Gastroesophageal sphincter (tissue), 4 donors: ENCODE measurements at regions not wholly inside any gene's neighbourhood (a gene's known extent, or its start where the extent isn't known, plus 50 kb on each side); places are given as distances from the start of the nearest gene placed in this dataset.
"Not testable (repeated sequence)": the region's sequence is repeated elsewhere in the genome, so short reads cannot be mapped to it uniquely, and the experiment has no call there.

Source experiments
- ATAC-seq: fragments of 150-250 bp; one replicate; pipeline ENCODE4 v1.9.1; 2016; ENCODE audit warnings: mild to moderate bottlenecking, moderate library complexity
- H3K27ac ChIP-seq, 4 donors: fragments of 200-600 bp; sonication (generic) in 3 of 4; 1 replicate in 3 of 4; 2 replicates in 1 of 4; pipeline ENCODE4 v1.5.1; 2016 to 2019
- H3K27me3 ChIP-seq: fragments of 200-600 bp; sonication (generic); one replicate; pipeline ENCODE4 v1.5.1; 2019
- H3K36me3 ChIP-seq, 2 donors: fragments of 200-600 bp; sonication (generic); one replicate each; pipeline ENCODE4 v1.5.1; 2019; ENCODE audit warnings: control low read depth in 1 of 2
- H3K4me1 ChIP-seq, 3 donors: fragments of 200-600 bp; sonication (generic); 1 replicate in 2 of 3; 2 replicates in 1 of 3; pipeline ENCODE4 v1.5.1; 2016 to 2019; ENCODE audit warnings: control low read depth in 2 of 3
- H3K4me3 ChIP-seq, 2 donors: fragments of 200-600 bp; sonication (generic); one replicate each; pipeline ENCODE4 v1.5.1; 2019; ENCODE audit warnings: mild to moderate bottlenecking in 1 of 2, moderate library complexity in 1 of 2
- H3K9me3 ChIP-seq, 3 donors: fragments of 200-600 bp; sonication (generic); one replicate each; pipeline ENCODE4 v1.5.1; 2017 to 2019; ENCODE audit warnings: control low read depth in 2 of 3
- EP300 ChIP-seq: sonication (generic); formaldehyde crosslinking; IDR thresholded peaks from one replicate; pipeline ENCODE4 v1.6.1; 2017; ENCODE audit warnings: antibody characterized with exemption, mild to moderate bottlenecking
- POLR2A ChIP-seq, 2 donors: fragments of 450-650 bp; IDR thresholded peaks; one replicate each; pipeline ENCODE4 v1.6.1; 2017; ENCODE audit warnings: antibody characterized with exemption in 2 of 2, mild to moderate bottlenecking in 2 of 2, moderate library complexity in 1 of 2
- POLR2AphosphoS5 ChIP-seq: sonication (generic); formaldehyde crosslinking; IDR thresholded peaks from one replicate; pipeline ENCODE4 v1.6.1; 2017; ENCODE audit warnings: antibody characterized with exemption
- WGBS, 2 donors: methylation state at CpG; one replicate each; pipeline ENCODE4 v1.1.5; 2018; ENCODE audit warnings: low coverage in 1 of 2; 5-methylcytosine and 5-hydroxymethylcytosine counted together
- TF ChIP-seq, protein P1 (sequence below), 4 experiments: fragments of 200-600 bp in 2 of 4; fragments of 450-650 bp in 2 of 4; sonication (generic) in 1 of 4; IDR thresholded peaks; one replicate each; pipeline ENCODE4 v1.5.1; 2017 to 2019; ENCODE audit warnings: antibody characterized with exemption in 4 of 4, mild to moderate bottlenecking in 2 of 4, moderate library complexity in 2 of 4

DNA sequence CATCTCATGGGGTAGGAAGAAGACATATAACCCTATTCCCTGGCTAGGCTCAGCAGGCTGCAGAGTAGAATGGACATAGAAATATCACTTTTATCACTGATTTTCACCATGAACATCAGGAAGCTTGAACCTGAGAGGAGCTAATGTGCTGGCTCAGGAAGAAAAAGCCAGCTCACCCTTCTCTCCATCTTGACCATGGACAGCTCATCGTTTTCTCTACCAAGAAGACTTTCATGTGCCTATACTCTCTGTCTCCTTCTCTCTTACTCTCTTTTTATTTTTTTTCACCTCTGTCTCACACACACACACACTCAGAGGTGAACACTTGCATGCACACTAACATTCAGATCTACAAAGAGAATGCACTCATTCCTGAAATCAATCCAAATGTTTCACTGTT lies 372.8 kb upstream of the CNTNAP5 start:
- TF ChIP-seq, protein P1, sequence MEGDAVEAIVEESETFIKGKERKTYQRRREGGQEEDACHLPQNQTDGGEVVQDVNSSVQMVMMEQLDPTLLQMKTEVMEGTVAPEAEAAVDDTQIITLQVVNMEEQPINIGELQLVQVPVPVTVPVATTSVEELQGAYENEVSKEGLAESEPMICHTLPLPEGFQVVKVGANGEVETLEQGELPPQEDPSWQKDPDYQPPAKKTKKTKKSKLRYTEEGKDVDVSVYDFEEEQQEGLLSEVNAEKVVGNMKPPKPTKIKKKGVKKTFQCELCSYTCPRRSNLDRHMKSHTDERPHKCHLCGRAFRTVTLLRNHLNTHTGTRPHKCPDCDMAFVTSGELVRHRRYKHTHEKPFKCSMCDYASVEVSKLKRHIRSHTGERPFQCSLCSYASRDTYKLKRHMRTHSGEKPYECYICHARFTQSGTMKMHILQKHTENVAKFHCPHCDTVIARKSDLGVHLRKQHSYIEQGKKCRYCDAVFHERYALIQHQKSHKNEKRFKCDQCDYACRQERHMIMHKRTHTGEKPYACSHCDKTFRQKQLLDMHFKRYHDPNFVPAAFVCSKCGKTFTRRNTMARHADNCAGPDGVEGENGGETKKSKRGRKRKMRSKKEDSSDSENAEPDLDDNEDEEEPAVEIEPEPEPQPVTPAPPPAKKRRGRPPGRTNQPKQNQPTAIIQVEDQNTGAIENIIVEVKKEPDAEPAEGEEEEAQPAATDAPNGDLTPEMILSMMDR (IDR thresholded peaks at IDR 0.05) = no peak
- TF ChIP-seq POLR2AphosphoS5 (no peak), EP300 (no peak), POLR2A (IDR thresholded peaks at IDR 0.05) (no peak)
- no peaks in the 10 kb centered on the region for H3K27me3 ChIP-seq
- no peak for ATAC-seq
- peaks cover 0 to under 1% (median 0%) of the 10 kb centered on the region in 3 donors for H3K9me3 ChIP-seq
- H3K4me1 ChIP-seq = no peaks in the 10 kb centered on the region
- WGBS, 2 donors = 80% methylated on average over 1 of the region's 1 CpG; no CpG with 5 or more reads in 1 of the 2 donors
- H3K36me3 ChIP-seq = no peaks in the 10 kb centered on the region
- H3K27ac ChIP-seq = no peak overlapping the region
- no peak overlapping the region for H3K4me3 ChIP-seq

DNA sequence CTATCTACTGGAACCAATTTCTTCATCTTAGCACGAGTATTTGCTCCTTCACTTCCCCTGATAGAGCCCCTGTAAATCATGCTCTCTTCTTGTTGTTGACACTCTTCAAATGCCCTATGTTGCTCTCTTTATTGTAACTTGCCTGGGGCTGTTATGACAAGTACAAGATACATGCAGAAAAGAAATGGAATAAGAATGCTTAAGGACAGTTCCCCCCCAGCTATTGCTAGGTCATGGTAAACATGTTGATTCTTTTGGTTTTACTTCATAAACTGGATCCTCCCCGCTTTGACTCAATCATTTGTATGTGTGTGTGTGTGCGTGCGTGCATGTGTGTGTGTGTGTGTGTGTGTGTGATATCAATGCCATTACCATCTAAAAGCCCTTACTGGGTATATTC lies 368.5 kb upstream of the CNTNAP5 start:
- H3K4me1 ChIP-seq = no peaks in the 10 kb centered on the region
- no peak overlapping the region for H3K4me3 ChIP-seq
- no peak overlapping the region for H3K27ac ChIP-seq
- H3K9me3 ChIP-seq = peaks cover 0 to 19% (median 0%) of the 10 kb centered on the region in 3 donors
- 61 to 85% methylated on average over 3 to 4 of the region's 4 CpGs for WGBS, 2 donors
- no peak for ATAC-seq
- TF ChIP-seq POLR2AphosphoS5 (no peak), EP300 (no peak), POLR2A (IDR thresholded peaks at IDR 0.05) (no peak)
- TF ChIP-seq, protein P1 (IDR thresholded peaks at IDR 0.05) = no peak
- H3K36me3 ChIP-seq = no peaks in the 10 kb centered on the region
- no peaks in the 10 kb centered on the region for H3K27me3 ChIP-seq

DNA sequence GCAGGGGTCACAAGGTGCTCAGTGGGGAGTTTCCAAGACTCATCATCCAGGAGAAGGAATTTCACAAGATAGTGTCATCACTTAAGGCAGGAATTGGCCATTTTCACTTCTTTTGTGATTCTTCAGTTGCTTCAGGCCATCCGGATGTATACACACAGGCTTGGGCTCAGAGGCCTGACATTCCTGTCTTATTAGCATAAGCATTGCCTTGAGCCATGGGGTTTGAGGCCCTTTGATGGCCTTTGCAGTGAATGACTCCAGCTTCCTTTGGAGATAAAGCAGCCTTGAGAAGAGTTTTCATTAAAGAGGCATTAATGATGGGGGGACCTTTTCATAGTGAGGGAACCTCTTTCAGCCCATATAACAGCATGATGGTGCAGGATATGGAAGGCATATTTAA lies 366.0 kb upstream of the CNTNAP5 start:
- no peak overlapping the region for H3K4me3 ChIP-seq
- no peaks in the 10 kb centered on the region for H3K27me3 ChIP-seq
- ATAC-seq = no peak
- H3K36me3 ChIP-seq = no peaks in the 10 kb centered on the region
- no CpG with 5 or more reads among the region's 1 CpG for WGBS, 2 donors
- H3K4me1 ChIP-seq = no peaks in the 10 kb centered on the region
- peaks cover 0 to 19% (median 0%) of the 10 kb centered on the region in 3 donors for H3K9me3 ChIP-seq
- no peak overlapping the region for H3K27ac ChIP-seq
- TF ChIP-seq EP300 (no peak), POLR2A (IDR thresholded peaks at IDR 0.05) (no peak), POLR2AphosphoS5 (no peak)
- TF ChIP-seq, protein P1 (IDR thresholded peaks at IDR 0.05) = no peak

DNA sequence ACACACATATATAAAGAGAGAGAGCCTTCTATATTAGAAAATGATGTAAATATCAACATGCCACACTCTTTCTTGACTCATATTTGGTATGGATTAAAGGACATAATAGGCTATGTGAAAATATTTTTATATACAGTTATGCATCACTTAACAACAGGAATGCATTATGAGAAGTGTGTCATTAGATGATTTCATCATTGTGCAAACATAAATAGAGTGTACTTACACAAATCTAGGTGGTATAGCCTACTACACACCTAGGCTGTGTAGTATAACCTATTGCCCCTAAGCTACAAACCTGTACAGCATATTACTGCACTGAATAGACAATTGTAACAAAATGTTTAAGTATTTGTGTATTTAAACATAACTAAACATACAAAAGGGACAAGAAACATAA lies 354.8 kb upstream of the CNTNAP5 start:
- no peaks in the 10 kb centered on the region for H3K36me3 ChIP-seq
- H3K4me3 ChIP-seq = no peak overlapping the region
- H3K4me1 ChIP-seq = no peaks in the 10 kb centered on the region
- TF ChIP-seq EP300 = no peak
- TF ChIP-seq POLR2AphosphoS5 = no peak
- TF ChIP-seq POLR2A (IDR thresholded peaks at IDR 0.05) = no peak
- TF ChIP-seq, protein P1 (IDR thresholded peaks at IDR 0.05) = no peak
- H3K9me3 ChIP-seq = no peaks in the 10 kb centered on the region
- ATAC-seq = no peak
- H3K27ac ChIP-seq = no peak overlapping the region
- H3K27me3 ChIP-seq = no peaks in the 10 kb centered on the region

DNA sequence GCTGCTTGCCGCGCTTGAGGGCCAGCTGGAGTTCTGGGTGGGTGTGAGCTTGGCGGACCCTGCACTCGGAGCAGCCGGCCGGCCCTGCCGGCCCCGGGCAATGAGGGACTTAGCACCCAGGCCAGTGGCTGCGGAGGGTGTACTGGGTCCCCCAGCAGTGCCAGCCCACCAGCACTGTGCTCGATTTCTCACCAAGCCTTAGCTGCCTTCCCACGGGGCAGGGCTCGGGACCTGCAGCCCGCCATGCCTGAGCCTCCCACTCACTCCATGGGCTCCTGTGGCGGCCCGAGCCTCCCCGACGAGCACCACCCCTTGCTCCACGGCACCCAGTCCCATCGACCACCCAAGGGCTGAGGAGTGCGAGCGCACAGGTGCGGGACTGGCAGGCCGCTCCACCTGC lies 341.3 kb upstream of the CNTNAP5 start:
- WGBS, 2 donors = no CpG with 5 or more reads among the region's 23 CpGs
- not testable (repeated sequence) for H3K36me3 ChIP-seq, H3K27me3 ChIP-seq, H3K27ac ChIP-seq, H3K4me3 ChIP-seq, H3K4me1 ChIP-seq, ATAC-seq, H3K9me3 ChIP-seq

DNA sequence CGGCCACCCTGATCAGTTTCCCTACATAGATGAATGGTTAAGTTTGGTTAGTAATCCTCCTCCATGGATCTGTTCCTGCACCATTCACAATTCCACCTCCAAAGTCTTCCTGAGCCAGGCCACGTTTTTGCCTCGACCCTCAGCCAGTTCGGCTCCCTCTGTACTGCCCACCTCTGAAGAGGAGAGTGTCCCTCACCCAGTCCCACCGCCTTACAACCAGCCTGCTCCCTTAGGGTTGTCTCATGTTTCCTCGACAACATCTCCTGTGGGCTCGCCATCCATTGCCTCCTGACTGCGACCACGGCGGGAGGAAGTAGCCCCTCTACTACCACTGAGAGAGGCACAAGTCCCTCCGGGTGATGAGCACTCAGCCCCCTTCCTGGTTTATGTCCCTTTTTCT lies 338.0 kb upstream of the CNTNAP5 start:
- TF ChIP-seq EP300 = no peak
- TF ChIP-seq, protein P1 (IDR thresholded peaks at IDR 0.05) = no peak
- no peak for TF ChIP-seq POLR2AphosphoS5
- TF ChIP-seq POLR2A (IDR thresholded peaks at IDR 0.05) = no peak
- 95 to 100% methylated on average over 2 to 8 of the region's 11 CpGs for WGBS, 2 donors
- H3K27ac ChIP-seq = no peak overlapping the region
- no peaks in the 10 kb centered on the region for H3K4me1 ChIP-seq
- no peak for ATAC-seq
- no peaks in the 10 kb centered on the region for H3K9me3 ChIP-seq
- no peaks in the 10 kb centered on the region for H3K36me3 ChIP-seq
- no peak overlapping the region for H3K4me3 ChIP-seq
- no peaks in the 10 kb centered on the region for H3K27me3 ChIP-seq
